HG03575 (cell line): ENCODE measurements at regions not wholly inside any gene's neighbourhood (a gene's known extent, or its start where the extent isn't known, plus 50 kb on each side); places are given as distances from the start of the nearest gene placed in this dataset.

Experiments
- ATAC-seq: cut with Tn5 transposase; IDR thresholded peaks from one replicate; pipeline ENCODE4 v1.9.1; 2021; ENCODE audit not compliant: unreplicated experiment, insufficient number of reproducible peaks, low FRiP score; ENCODE audit errors: extremely low read depth

DNA sequence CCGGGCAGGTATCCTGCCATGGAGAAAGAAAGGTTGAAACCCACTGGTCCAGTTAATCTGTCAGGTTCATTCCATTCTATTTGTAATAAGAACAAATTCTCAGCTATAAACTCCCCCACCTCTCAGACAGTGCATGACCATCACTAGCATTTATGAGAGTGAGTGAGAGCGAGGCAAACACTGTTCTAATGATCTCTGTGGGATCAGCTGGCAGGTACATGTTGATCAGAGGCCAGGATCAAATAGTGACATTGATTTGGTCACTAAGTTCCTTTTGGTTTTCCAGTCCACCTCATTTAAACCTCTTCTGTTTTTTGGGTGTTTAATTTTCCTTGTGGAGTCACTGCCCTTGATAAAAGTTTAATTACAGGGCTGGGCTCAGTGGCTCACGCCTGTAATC lies 423.1 kb upstream of the CHST9 start:
- no peak for ATAC-seq

DNA sequence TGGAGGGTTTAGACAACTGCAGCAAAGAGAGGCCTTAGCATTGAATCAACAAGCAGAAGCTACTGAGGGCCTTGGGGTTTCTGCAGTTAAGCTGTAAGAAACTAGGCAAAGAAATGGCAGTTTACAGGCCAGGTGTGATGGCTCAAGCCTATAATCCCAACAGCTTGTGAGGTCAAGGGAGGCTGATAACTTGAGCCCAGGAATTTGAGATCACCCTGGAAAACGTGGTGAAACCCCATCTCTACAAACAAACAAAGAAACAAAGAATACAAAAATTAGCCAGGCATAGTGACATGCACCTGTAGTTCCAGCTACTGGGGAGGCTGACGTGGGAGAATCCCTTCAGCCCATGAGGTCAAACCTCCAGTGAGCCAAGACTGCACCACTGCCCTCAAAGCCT lies 421.6 kb upstream of the CHST9 start:
- no peak for ATAC-seq

- peak; percentile 70 for ATAC-seq
Measured at GRCh38 chr18:27605107-27605834, 420.2 kb upstream of the CHST9 start.

DNA sequence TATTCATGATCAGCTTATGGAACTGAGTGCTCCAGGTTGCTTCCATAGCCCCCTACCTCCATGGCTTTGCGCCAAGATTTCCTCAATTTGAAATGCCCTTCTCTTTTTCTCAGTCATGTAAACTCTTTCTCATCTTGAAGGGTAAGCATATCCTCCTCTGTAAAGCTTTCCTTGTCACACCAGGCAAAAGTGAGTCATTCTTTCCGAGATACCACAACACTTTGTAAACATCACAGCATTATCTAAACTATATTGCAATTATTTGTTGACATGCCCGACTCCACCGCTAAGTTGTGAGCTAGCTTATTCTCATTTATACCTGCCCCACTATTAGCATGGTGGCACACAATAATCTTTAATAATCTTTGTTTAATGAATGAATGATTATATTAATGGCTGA lies 419.5 kb upstream of the CHST9 start:
- no peak for ATAC-seq

GRCh38 chr18:27602092-27602491 lies 417.0 kb upstream of the CHST9 start:
- no peak for ATAC-seq

DNA sequence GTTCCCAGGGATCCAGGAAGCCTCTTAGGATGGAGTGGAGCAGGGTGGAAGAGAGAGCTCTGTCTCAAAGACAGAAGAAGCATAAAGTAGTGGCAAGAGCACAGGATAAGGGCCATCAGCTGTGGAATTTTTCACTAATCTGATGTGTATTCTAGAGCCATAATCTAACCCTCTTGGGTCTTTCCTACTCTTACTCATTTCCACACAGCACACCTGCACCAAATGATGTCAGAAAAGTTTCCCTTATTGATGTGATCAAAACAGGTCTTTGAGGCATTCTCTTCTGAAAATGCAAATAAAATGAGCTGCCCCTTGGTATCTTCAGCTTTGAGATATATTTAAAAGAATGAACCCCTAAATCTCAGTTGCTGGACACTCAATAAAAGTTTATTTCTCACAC lies 415.1 kb upstream of the CHST9 start:
- no peak for ATAC-seq

DNA sequence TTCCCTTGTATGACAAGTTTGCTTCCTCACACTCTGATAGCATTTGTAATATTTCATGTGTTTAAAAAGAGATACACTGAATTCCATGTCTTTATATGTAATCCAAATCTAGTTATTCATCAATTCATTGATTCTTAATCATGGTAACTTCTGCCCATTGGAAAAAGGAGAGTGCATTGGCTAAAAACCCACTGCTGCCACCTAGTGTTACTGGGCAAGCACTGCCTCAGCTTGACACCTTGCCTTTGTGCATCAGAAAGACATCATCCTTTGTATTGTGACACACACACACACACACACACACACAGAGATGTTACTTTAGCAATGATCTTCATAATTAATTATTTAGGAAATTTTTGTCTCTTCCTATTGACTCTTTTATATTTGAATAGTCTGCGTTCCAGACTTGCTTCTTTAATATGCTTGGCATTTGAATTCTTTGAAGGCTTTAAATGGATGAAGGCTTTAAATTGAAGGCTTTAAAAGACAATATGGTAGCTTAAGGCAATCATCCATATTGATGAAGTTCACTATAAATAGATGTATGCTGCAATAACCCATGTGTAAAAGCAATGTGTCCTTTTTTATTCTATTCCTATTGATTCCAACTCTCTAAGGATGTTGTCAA lies 414.2 kb upstream of the CHST9 start:
- peak; percentile 69 for ATAC-seq

DNA sequence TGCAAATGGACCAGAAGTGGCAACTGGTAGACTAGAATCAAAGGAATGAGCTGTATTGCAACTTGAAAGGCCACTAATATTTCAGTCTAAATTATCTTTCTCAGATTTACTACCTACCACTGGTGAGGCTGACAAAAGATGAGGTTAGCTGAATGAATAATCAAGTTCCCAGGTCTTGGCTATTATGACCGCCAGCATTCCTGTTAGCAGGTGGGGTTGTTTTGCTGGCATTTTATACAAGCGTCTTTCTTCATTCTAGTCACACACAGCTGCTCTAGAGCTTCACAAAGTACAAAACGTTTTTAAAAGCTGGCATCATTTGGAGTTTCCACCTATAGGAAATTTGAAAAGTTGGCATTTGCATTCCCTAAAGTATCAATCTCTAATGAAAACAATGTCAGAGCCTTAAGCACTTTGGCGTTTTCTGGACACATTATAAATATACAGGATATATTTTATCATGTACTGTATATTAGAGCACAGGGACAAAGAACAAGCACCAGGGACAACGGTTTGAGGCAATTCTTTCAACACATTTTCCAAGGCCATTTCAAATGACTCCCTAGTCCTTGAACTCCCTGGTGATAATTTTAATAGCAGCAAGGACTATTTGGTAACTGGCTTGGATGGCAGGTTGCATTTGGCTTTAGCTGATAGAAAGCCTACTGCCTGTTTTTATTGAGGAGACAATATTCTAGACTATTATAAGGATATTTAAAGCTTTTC lies 410.2 kb upstream of the CHST9 start:
- no peak for ATAC-seq

DNA sequence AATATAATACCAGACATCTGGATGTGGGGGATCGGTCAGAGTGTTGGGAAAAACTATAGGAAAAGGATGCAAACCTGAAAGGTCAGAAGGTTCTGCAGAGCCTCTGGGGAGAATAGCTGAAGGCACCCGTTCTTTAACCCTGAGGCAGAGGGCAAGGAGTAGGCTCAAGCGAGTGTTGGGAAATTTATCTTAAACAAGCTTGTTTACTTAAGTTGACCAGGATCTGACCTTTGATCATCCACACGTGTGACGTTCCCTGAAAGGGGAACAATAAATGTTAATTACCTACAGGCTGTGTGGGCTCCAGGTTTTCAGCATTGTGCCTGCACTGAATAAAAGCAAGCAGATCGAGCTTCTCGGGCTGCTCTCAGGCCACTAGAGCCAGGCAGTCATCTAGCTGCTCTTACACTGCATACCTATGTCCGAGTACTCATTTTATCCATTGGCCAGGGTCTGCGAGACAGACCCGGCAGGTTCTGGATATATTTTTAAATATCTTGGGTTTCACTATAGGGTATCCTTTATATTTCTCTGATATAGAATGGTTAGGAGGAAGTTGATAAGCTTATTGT lies 400.6 kb upstream of the CHST9 start:
- ATAC-seq: no peak

DNA sequence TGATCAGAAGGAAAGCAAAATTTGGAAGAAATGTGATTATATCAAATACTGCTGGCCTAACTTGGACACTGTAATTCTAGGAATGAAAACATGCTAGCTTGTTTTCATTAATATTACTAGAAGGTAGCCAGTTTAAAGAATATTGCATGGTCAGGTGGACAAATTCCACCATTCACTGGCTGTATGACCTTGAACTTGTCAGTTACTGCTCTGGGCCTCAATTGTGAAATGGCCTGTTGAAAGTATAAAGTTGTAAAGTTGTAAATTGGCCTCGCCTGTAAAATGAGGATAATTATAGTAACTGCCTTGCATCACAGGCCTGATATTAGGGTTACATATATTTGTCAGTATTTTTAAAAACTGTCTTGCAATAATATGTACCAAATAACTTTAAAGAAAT lies 398.4 kb upstream of the CHST9 start:
- ATAC-seq: no peak

GRCh38 chr18:27582760-27583412 lies 397.8 kb upstream of the CHST9 start:
- ATAC-seq: no peak

- ATAC-seq: no peak
Measured at GRCh38 chr18:27581296-27581904, 396.3 kb upstream of the CHST9 start.

GRCh38 chr18:27579364-27579763 lies 394.3 kb upstream of the CHST9 start:
- ATAC-seq: no peak

DNA sequence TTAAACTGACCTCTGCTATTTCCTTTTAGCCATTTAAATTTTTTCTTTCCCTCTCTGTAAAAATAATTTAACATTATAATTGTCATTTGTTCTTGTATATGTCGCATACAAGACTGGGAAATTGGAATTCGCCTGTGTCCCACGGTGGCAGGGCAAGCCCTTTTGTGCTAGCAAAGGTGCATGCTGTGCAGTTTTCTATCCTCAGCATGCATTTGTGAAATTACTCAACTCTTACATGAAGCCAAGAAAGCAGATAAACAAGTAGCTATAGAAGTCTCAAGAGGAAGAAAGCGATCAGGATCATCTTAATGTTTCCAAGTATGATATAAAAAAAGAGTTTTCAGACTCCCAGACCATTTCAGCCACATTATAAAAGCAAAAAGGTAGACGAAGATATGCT lies 392.6 kb upstream of the CHST9 start:
- ATAC-seq: no peak

DNA sequence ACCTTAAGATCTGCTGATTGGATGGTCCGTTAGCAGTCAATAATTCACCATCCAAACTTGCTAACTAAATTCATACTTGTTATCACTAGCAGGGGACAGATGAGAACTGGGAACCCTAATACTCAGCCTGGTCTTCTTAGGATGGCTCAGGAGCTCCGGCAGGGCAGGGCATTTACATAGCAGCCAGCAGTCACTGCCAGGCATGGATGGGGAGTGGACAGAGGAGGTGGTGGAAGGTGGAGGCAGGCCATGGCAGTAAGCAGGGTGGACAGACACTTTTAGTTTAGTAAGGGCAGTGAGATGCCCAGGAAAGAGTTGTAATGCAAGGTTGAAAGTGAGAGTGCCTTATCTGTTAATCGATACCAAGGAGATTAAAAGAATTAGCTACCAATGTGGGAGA lies 392.2 kb upstream of the CHST9 start:
- no peak for ATAC-seq

DNA sequence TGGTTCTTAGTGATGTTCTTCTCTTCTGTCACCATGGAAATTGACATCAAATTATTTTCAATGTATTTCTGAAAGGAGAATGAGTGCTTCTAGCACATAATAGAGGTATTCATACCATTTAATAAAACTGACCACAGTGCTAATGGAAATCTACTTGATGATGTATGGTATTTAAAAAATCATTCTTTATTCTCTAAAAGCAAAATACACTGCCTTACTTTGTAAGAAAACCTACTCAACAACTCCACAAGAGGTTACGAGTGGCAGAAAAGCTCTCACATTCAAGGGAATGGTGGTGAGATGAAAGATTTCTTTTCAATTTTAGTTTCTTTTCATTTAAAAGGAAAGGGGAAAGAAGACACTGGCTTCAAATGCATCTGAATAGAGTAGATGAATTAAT lies 382.3 kb upstream of the CHST9 start:
- ATAC-seq: no peak

GRCh38 chr18:27564066-27564465 lies 379.0 kb upstream of the CHST9 start:
- no peak for ATAC-seq

DNA sequence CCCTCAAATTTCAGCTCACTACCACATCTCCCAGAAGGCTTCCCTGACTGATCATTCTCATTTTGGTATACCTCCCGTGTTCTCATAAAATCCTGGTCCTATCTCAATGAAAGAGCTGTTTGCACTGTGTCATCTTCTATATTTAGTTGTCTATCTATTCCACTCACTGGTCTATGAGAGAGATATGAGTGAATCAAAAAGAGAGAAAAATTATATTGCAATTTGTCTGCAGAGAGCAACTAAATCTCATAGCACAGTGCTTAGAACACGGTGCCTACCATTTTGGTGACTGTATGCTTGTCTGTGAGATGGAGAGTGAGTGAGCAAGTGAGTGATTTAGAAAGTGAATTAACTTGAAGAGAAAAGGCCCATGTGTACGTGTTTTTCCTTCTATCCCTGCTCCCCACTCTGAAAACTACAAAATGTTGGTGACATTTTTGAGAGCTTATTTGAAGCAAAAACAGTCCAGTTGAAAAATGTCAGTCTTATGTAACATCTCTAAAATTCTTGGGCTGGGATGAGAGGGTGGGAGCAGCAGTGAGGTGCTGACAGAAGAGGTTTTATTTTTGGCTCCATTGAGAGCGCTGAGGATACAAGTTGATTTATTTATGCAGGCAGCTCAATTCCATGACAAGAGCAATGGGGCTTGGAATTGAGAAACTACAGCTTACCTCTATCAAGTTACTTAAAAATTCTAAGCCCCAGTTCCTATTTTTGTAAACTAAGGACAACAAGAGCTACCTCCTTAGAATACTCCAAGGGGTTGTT lies 373.5 kb upstream of the CHST9 start:
- no peak for ATAC-seq
